Nephron progenitor cell (in vitro differentiated cells): ENCODE measurements at regions not wholly inside any gene's neighbourhood (a gene's known extent, or its start where the extent isn't known, plus 50 kb on each side); places are given as distances from the start of the nearest gene placed in this dataset.

Experiments
- DNase-seq: peaks from one replicate; pipeline ENCODE4 v3.0.0; 2021
- H3K27ac Mint-ChIP-seq: 2 replicates; pipeline ENCODE4 v1.8.0; 2021; ENCODE audit warnings: mild to moderate bottlenecking, moderate library complexity, mixed read lengths
- H3K27me3 Mint-ChIP-seq: 2 replicates; pipeline ENCODE4 v1.8.0; 2021; ENCODE audit warnings: mild to moderate bottlenecking, low read depth, mixed read lengths; ENCODE audit not compliant: poor library complexity
- H3K36me3 Mint-ChIP-seq: 2 replicates; pipeline ENCODE4 v1.8.0; 2021; ENCODE audit warnings: low read depth, mixed read lengths
- H3K4me1 Mint-ChIP-seq: 2 replicates; pipeline ENCODE4 v1.8.0; 2021; ENCODE audit warnings: mixed read lengths
- H3K4me3 Mint-ChIP-seq: 2 replicates; pipeline ENCODE4 v1.8.0; 2021; ENCODE audit warnings: mild to moderate bottlenecking, moderate library complexity, mixed read lengths
- H3K9me3 Mint-ChIP-seq: 2 replicates; pipeline ENCODE4 v1.8.0; 2021; ENCODE audit warnings: mild to moderate bottlenecking, moderate library complexity, mixed read lengths
- TF ChIP-seq, protein P1 (sequence below): fragments of 200-600 bp; sonication (generic); IDR thresholded peaks from 2 replicates; pipeline ENCODE4 v1.5.0; 2021; ENCODE audit warnings: antibody characterized with exemption

DNA sequence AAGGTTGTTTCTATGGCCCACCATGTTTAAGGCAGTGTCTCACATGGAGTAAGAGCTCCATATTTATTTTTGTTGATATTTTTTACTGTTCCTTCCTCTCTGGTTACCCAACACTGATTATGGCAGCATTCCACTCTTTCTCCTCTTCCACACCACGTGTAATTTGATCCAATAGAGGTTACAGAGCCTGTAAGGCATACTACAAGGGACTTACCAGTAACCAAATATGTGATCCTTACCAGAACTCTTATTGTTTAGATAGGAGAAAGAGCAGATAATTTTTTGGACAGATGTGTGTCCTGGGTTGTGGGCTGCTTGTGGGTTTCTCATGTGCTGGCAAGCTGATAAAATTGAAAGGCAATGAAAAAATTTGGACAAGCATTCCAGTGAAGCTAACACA, 261.3 kb downstream of the TMEM167A start:
- TF ChIP-seq, protein P1, sequence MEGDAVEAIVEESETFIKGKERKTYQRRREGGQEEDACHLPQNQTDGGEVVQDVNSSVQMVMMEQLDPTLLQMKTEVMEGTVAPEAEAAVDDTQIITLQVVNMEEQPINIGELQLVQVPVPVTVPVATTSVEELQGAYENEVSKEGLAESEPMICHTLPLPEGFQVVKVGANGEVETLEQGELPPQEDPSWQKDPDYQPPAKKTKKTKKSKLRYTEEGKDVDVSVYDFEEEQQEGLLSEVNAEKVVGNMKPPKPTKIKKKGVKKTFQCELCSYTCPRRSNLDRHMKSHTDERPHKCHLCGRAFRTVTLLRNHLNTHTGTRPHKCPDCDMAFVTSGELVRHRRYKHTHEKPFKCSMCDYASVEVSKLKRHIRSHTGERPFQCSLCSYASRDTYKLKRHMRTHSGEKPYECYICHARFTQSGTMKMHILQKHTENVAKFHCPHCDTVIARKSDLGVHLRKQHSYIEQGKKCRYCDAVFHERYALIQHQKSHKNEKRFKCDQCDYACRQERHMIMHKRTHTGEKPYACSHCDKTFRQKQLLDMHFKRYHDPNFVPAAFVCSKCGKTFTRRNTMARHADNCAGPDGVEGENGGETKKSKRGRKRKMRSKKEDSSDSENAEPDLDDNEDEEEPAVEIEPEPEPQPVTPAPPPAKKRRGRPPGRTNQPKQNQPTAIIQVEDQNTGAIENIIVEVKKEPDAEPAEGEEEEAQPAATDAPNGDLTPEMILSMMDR = no peak
- no peak overlapping the region for H3K4me3 Mint-ChIP-seq
- no peak overlapping the region for H3K27ac Mint-ChIP-seq
- H3K9me3 Mint-ChIP-seq = no peaks in the 10 kb centered on the region
- no peak for DNase-seq
- no peaks in the 10 kb centered on the region for H3K27me3 Mint-ChIP-seq
- H3K4me1 Mint-ChIP-seq = peaks cover 59% of the 10 kb centered on the region
- H3K36me3 Mint-ChIP-seq = peaks cover 5% of the 10 kb centered on the region

DNA sequence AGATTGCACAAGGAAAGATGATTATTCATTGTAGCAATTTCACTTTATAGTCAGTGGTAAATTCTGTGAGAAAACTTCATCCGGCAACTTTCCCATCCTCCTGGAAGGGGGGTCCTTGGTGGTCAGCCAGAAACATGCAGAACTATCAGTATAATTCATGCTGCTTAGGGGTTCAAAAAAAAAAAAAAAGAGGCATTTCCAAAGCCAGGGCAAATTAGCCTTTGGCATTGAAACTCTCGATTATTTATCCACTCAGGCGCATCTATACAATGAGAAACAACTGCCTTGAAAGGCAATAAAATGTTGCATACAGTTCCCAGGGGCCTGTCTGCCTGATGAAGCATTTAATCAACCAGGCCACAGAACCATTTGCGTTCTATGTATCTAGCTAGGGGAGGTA, 263.3 kb downstream of the TMEM167A start:
- no peaks in the 10 kb centered on the region for H3K27me3 Mint-ChIP-seq
- TF ChIP-seq, protein P1 = no peak
- no peak overlapping the region for H3K27ac Mint-ChIP-seq
- H3K4me1 Mint-ChIP-seq = peaks cover 52% of the 10 kb centered on the region
- H3K9me3 Mint-ChIP-seq = peaks cover 1% of the 10 kb centered on the region
- peaks cover 6% of the 10 kb centered on the region for H3K36me3 Mint-ChIP-seq
- H3K4me3 Mint-ChIP-seq = no peak overlapping the region
- DNase-seq = no peak

DNA sequence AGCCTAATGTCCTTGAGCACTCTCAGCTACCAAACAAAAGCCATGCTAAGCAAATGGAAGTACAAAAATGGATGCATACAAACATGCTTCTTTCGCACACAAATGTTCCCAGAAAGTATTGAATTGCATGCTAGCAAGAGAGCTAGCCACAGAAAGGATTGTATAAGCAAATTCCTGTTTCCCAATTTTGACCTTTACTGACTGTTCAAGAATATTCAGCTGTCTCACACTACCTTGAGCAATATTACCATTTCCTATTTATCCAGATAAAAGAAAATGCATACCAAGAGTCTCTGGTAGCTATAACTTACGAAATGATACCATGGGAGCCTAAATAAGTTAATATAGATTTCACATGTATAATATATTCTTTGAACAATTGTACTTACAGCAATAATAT, 264.6 kb downstream of the TMEM167A start:
- TF ChIP-seq, protein P1 = no peak
- Mint-ChIP-seq H3K4me1 (peaks cover 48% of the 10 kb centered on the region), H3K4me3 (no peak overlapping the region), H3K9me3 (peaks cover 3% of the 10 kb centered on the region), H3K27me3 (no peaks in the 10 kb centered on the region), H3K27ac (no peak overlapping the region), H3K36me3 (peaks cover 8% of the 10 kb centered on the region)
- no peak for DNase-seq

DNA sequence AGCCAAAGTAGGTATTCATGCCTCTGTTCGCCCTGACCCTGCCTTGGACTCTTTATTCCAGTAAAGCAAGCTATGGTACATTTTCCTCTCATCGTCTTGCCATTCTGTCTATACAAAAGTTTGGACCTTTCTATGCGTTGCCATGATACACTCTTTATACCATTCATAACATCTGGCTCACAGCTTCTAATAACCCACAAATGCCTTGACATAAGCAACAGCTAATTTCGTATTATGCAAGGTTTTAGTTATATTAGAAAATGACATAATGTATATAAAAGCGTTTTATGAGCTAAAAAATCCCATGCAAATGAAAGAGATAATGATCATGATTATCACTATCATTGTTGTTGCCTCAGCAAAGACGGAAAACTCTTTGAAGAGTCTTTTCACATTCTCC, 265.7 kb downstream of the TMEM167A start:
- DNase-seq = no peak
- peaks cover 42% of the 10 kb centered on the region for H3K4me1 Mint-ChIP-seq
- H3K27ac Mint-ChIP-seq = no peak overlapping the region
- TF ChIP-seq, protein P1 = no peak
- no peaks in the 10 kb centered on the region for H3K27me3 Mint-ChIP-seq
- H3K36me3 Mint-ChIP-seq = peaks cover 4% of the 10 kb centered on the region
- H3K4me3 Mint-ChIP-seq = no peak overlapping the region
- H3K9me3 Mint-ChIP-seq = peaks cover 3% of the 10 kb centered on the region

DNA sequence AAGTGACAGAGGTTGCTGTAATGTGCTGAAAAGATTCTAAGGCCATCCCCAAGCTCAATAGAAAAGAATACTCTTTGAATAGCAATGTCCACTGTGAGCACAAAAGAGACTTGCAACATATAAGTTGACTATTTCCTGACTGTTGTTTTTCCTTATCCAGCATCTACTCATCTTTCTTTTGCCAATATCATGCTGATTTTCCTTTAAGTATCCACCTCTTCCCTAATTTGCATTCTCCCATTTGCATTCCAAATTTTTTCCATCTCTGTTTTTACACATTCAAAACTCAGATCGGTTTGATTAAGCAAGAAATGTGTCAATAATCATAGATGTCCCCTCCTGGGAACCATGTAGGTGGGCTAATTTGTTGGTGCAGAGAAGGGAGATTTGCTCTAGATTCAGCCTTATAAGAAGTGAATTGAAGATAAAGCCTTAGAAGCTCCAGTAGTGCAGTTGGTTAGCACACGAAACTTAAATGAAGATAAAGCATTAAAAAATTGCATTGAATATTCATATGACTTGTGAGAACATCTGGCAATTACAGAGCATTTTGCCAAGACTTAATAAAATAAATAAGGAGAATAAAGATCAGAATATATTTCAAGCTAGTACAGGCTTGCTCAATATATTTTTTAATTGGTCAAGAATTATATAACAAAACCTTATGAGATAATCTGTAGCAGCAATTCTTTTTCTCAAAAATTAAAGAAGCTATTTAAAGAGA, 267.6 kb downstream of the TMEM167A start:
- DNase-seq = no peak
- peaks cover 3% of the 10 kb centered on the region for H3K9me3 Mint-ChIP-seq
- peaks cover 4% of the 10 kb centered on the region for H3K36me3 Mint-ChIP-seq
- TF ChIP-seq, protein P1 = no peak
- H3K27ac Mint-ChIP-seq = no peak overlapping the region
- H3K4me3 Mint-ChIP-seq = no peak overlapping the region
- peaks cover 30% of the 10 kb centered on the region for H3K4me1 Mint-ChIP-seq
- H3K27me3 Mint-ChIP-seq = no peaks in the 10 kb centered on the region

DNA sequence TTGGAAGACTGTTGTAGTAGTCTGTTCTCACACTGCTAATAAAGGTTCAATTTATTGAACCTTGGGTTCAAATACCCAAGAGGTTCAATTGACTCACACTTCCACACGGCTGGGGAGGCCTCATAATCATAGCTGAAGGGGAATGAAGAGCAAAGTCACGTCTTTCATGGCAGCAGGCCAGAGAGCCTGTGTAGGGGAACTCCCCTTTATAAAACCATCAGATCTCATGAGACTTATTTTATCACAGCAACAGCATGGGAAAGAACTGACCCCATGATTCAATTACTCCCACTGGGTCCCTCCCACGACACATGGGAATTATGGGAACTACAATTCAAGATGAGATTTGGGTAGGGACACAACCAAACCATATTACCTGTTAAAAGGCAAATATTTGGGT, 268.2 kb downstream of the TMEM167A start:
- Mint-ChIP-seq H3K9me3 (peaks cover 3% of the 10 kb centered on the region), H3K27me3 (no peaks in the 10 kb centered on the region), H3K27ac (no peak overlapping the region), H3K4me3 (no peak overlapping the region), H3K4me1 (peaks cover 24% of the 10 kb centered on the region), H3K36me3 (peaks cover 4% of the 10 kb centered on the region)
- TF ChIP-seq, protein P1 = no peak
- no peak for DNase-seq
